Endometrium (tissue), 2 donors: ENCODE measurements at regions not wholly inside any gene's neighbourhood (a gene's known extent, or its start where the extent isn't known, plus 50 kb on each side); places are given as distances from the start of the nearest gene placed in this dataset.
"Not testable (repeated sequence)": the region's sequence is repeated elsewhere in the genome, so short reads cannot be mapped to it uniquely, and the experiment has no call there.

Experiments used
- FAIRE-seq: peaks from 2 replicates; lab custom pipeline; 2012; peaks lifted over from hg19 to GRCh38; lab: Jason Lieb, UNC
- donor health status: control.
- donor health status: control.

- FAIRE-seq = no peak
These were observed 1068.0 kb upstream of the ZEB2 start for GRCh38 chr2:145587922-145588321.

- no peak for FAIRE-seq
These were observed 1064.4 kb upstream of the ZEB2 start for GRCh38 chr2:145584353-145584752.

- FAIRE-seq = no peak
These were observed 1053.7 kb upstream of the ZEB2 start for GRCh38 chr2:145573608-145574007.

GRCh38 chr2:145572238-145572637 lies 1052.3 kb upstream of the ZEB2 start:
- no peak for FAIRE-seq

- no peak for FAIRE-seq
These were observed 1049.2 kb upstream of the ZEB2 start for GRCh38 chr2:145569108-145569507.

GRCh38 chr2:145563741-145564615 lies 1044.1 kb upstream of the ZEB2 start:
- FAIRE-seq = no peak

- FAIRE-seq = no peak
These were observed 1041.2 kb upstream of the ZEB2 start for GRCh38 chr2:145561152-145561551.

GRCh38 chr2:145558617-145559350 lies 1038.9 kb upstream of the ZEB2 start:
- no peak for FAIRE-seq

GRCh38 chr2:145555360-145555759 lies 1035.4 kb upstream of the ZEB2 start:
- FAIRE-seq = no peak

- FAIRE-seq = no peak
These were observed 1031.8 kb upstream of the ZEB2 start for GRCh38 chr2:145551686-145552085.

GRCh38 chr2:145548479-145548878 lies 1028.6 kb upstream of the ZEB2 start:
- no peak for FAIRE-seq

- no peak for FAIRE-seq
These were observed 1027.7 kb upstream of the ZEB2 start for GRCh38 chr2:145547620-145548019.

GRCh38 chr2:145546091-145546490 lies 1026.2 kb upstream of the ZEB2 start:
- no peak for FAIRE-seq

GRCh38 chr2:145543856-145544255 lies 1023.9 kb upstream of the ZEB2 start:
- no peak for FAIRE-seq

- FAIRE-seq = no peak
These were observed 1023.2 kb upstream of the ZEB2 start for GRCh38 chr2:145543155-145543554.

- no peak for FAIRE-seq
These were observed 1021.1 kb upstream of the ZEB2 start for GRCh38 chr2:145541028-145541427.

GRCh38 chr2:145538661-145539350 lies 1018.9 kb upstream of the ZEB2 start:
- no peak for FAIRE-seq

- FAIRE-seq = peak; percentile 8
These were observed 1010.7 kb upstream of the ZEB2 start for GRCh38 chr2:145530653-145531052.

- FAIRE-seq = no peak
These were observed 1004.9 kb upstream of the ZEB2 start for GRCh38 chr2:145524836-145525235.

GRCh38 chr2:145524303-145524702 lies 1004.4 kb upstream of the ZEB2 start:
- FAIRE-seq = no peak

GRCh38 chr2:145519254-145519653 lies 999.3 kb upstream of the ZEB2 start:
- not testable (repeated sequence) for FAIRE-seq

- FAIRE-seq = no peak
These were observed 992.0 kb upstream of the ZEB2 start for GRCh38 chr2:145511946-145512345.

- no peak for FAIRE-seq
These were observed 983.6 kb upstream of the ZEB2 start for GRCh38 chr2:145503511-145503910.
